ENCODE measurements at regions not wholly inside any gene's neighbourhood (a gene's known extent, or its start where the extent isn't known, plus 50 kb on each side); places are given as distances from the start of the nearest gene placed in this dataset.

DNA sequence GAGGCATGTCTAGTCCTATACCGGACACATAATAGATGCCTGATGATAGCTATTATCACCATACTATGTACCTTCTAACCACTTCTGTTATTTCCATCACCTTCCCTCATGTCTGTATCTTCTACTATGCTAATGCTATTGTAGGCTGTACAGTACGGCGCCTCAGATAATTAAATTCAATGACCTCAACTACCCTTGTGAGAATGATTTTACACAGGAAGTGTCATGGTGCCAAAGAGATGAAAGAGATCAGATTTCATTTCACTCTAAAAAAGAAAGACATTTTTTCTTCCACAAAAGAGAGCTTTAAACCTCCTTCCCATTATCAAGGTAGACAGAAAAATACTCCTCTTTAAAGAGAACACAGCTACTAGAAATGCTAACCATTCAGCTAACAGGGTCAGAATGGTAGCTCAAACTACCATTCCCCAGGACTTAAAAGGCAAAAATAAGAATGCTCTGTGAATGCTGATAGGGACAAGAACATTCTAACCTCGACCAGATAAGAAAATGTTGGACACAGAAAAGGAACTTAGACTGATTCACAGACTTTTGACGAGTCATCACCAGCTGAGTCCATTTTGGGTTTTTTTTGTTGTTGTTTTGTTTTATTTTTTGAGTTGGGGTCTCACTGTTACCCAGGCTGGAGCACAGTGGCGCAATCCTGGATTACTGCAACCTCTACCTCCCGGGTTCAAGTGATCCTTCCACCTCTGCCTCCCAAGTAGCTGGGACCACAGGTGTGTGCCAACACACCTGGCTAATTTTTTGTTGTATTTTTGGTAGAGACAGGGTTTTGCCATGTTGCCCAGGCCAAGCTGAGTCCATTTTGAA, 99.2 kb upstream of the RAPGEF2 start:
- no peak for ATAC-seq (ENCODE audit: low FRiP score)
- no peak for TF ChIP-seq CTCF (IDR thresholded peaks at IDR 0.05)
- DNase-seq (ENCODE audit: low spot score): no peak

GRCh38 chr4:159006202-159006601, 96.7 kb upstream of the RAPGEF2 start:
- DNase-seq (ENCODE audit: low spot score): no peak
- no peak for ATAC-seq (ENCODE audit: low FRiP score)
- TF ChIP-seq CTCF (IDR thresholded peaks at IDR 0.05): no peak

GRCh38 chr4:159008671-159009070, 94.2 kb upstream of the RAPGEF2 start:
- DNase-seq (ENCODE audit: low spot score) (no peak), ATAC-seq (ENCODE audit: low FRiP score) (no peak)
- no peak for TF ChIP-seq CTCF (IDR thresholded peaks at IDR 0.05)

DNA sequence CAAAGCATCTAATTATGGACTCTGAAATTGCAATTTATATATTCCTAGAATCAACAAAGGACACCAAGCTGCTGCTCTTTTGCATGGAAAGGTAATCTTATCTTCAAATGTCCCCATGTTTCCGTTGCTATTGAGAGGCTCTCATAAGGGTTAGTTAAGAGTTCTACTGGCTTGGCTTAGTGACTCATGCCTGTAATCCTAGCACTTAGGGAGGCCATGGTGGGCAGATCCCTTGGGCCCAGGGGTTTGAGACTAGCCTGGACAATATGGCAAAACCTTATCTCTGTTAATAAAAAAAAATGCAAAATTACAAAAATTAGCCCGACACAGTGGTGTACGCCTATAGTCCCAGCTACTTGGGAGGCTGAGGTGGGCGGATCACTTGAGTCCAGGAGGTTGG, 93.4 kb upstream of the RAPGEF2 start:
- no peak for TF ChIP-seq CTCF (IDR thresholded peaks at IDR 0.05)
- ATAC-seq (ENCODE audit: low FRiP score) (no peak), DNase-seq (ENCODE audit: low spot score) (no peak)

GRCh38 chr4:159010100-159010499, 92.8 kb upstream of the RAPGEF2 start:
- DNase-seq (ENCODE audit: low spot score) (no peak), ATAC-seq (ENCODE audit: low FRiP score) (no peak)
- no peak for TF ChIP-seq CTCF (IDR thresholded peaks at IDR 0.05)

GRCh38 chr4:159010563-159011260, 92.2 kb upstream of the RAPGEF2 start:
- no peak for TF ChIP-seq CTCF (IDR thresholded peaks at IDR 0.05)
- ATAC-seq (ENCODE audit: low FRiP score) (peak; percentile 96), DNase-seq (ENCODE audit: low spot score) (peak; percentile 39)

DNA sequence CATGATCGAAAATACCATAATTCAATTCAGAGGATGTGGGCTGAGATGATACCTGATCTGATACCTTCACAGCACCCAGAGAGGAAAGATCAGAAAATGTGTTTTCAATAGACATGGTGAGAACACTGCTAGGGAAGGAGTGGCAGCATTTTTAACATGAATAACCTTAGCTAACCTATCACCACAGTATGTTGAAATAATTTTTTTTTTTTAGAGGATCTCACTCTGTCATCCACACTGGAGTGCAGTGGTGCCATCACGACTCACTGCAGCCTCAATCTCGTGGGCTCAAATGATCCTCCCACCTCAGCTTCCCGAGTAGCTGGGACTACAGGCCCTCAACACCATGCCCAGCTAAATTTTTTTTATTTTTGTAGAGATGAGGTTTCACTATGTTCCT, 90.5 kb upstream of the RAPGEF2 start:
- no peak for ATAC-seq (ENCODE audit: low FRiP score)
- no peak for TF ChIP-seq CTCF (IDR thresholded peaks at IDR 0.05)
- no peak for DNase-seq (ENCODE audit: low spot score)
